GM19240 (cell line): ENCODE measurements at regions not wholly inside any gene's neighbourhood (a gene's known extent, or its start where the extent isn't known, plus 50 kb on each side); places are given as distances from the start of the nearest gene placed in this dataset.

Experiments
- DNase-seq: peaks from one replicate; pipeline ENCODE4 v3.0.0; 2011; ENCODE audit warnings: low spot score; ENCODE audit not compliant: insufficient read length

GRCh38 chr10:4006858-4007257 lies 221.8 kb upstream of the KLF6 start:
- DNase-seq: no peak

GRCh38 chr10:4006051-4006450 lies 221.0 kb upstream of the KLF6 start:
- DNase-seq: no peak

- DNase-seq: no peak
Observed at GRCh38 chr10:4004990-4005389, 220.0 kb upstream of the KLF6 start.

GRCh38 chr10:4004144-4004543 lies 219.1 kb upstream of the KLF6 start:
- DNase-seq: no peak

- DNase-seq: no peak
Observed at GRCh38 chr10:4003348-4003973, 218.5 kb upstream of the KLF6 start.

GRCh38 chr10:4001811-4002210 lies 216.8 kb upstream of the KLF6 start:
- no peak for DNase-seq

- DNase-seq: no peak
Observed at GRCh38 chr10:3999642-4000041, 214.6 kb upstream of the KLF6 start.

GRCh38 chr10:3996697-3997096 lies 211.7 kb upstream of the KLF6 start:
- DNase-seq: no peak

GRCh38 chr10:3995302-3996210 lies 210.5 kb upstream of the KLF6 start:
- DNase-seq: no peak

- DNase-seq: no peak
Observed at GRCh38 chr10:3992382-3993178, 207.6 kb upstream of the KLF6 start.

GRCh38 chr10:3990307-3990706 lies 205.3 kb upstream of the KLF6 start:
- no peak for DNase-seq

- DNase-seq: no peak
Observed at GRCh38 chr10:3987143-3987974, 202.3 kb upstream of the KLF6 start.

- no peak for DNase-seq
Observed at GRCh38 chr10:3986493-3987142, 201.6 kb upstream of the KLF6 start.

GRCh38 chr10:3982746-3983442 lies 197.9 kb upstream of the KLF6 start:
- DNase-seq: no peak

GRCh38 chr10:3981300-3981699 lies 196.3 kb upstream of the KLF6 start:
- no peak for DNase-seq

GRCh38 chr10:3980660-3981059 lies 195.7 kb upstream of the KLF6 start:
- DNase-seq: no peak

- no peak for DNase-seq
Observed at GRCh38 chr10:3980144-3980543, 195.1 kb upstream of the KLF6 start.

- DNase-seq: no peak
Observed at GRCh38 chr10:3978761-3979160, 193.8 kb upstream of the KLF6 start.

GRCh38 chr10:3978174-3978573 lies 193.2 kb upstream of the KLF6 start:
- DNase-seq: no peak

GRCh38 chr10:3977761-3978160 lies 192.8 kb upstream of the KLF6 start:
- no peak for DNase-seq
